Gastrocnemius medialis (tissue), 4 donors: ENCODE measurements at regions not wholly inside any gene's neighbourhood (a gene's known extent, or its start where the extent isn't known, plus 50 kb on each side); places are given as distances from the start of the nearest gene placed in this dataset.
A peak's percentile ranks its signal among the peaks of the same experiment; 100 is the strongest.
"Not testable (repeated sequence)": the region's sequence is repeated elsewhere in the genome, so short reads cannot be mapped to it uniquely, and the experiment has no call there.

Source experiments
- ATAC-seq, 2 donors: fragments of 150-250 bp; one replicate each; pipeline ENCODE4 v1.9.1; 2016
- DNase-seq, 2 donors: peaks; one replicate each; pipeline ENCODE4 v3.0.0-alpha.2; 2019
- H3K27ac ChIP-seq, 4 donors: fragments of 200-600 bp; sonication (generic); 1 replicate in 1 of 4; 2 replicates in 3 of 4; pipeline ENCODE4 v1.5.1; 2016 to 2018; ENCODE audit warnings: mild to moderate bottlenecking in 2 of 4, moderate library complexity in 1 of 4
- H3K27me3 ChIP-seq, 3 donors: fragments of 200-600 bp; sonication (generic) in 2 of 3; 1 replicate in 1 of 3; 2 replicates in 2 of 3; pipeline versions ENCODE4 v1.5.1 to v1.6.0; 2016 to 2019; ENCODE audit warnings: mild to moderate bottlenecking in 1 of 3, moderate library complexity in 1 of 3
- H3K36me3 ChIP-seq, 2 donors: fragments of 200-600 bp; sonication (generic) in 1 of 2; one replicate each; pipeline ENCODE4 v1.5.1; 2017 to 2018
- H3K4me1 ChIP-seq, 2 donors: fragments of 200-600 bp; sonication (generic) in 1 of 2; one replicate each; pipeline ENCODE4 v1.5.1; 2016 to 2017; ENCODE audit warnings: mild to moderate bottlenecking in 2 of 2
- H3K4me3 ChIP-seq, 4 donors: fragments of 200-600 bp; sonication (generic) in 3 of 4; 1 replicate in 1 of 4; 2 replicates in 3 of 4; pipeline ENCODE4 v1.5.1; 2016 to 2019; ENCODE audit warnings: mild to moderate bottlenecking in 2 of 4
- H3K9me3 ChIP-seq, 3 donors: fragments of 200-600 bp; sonication (generic) in 2 of 3; 1 replicate in 1 of 3; 2 replicates in 2 of 3; pipeline ENCODE4 v1.5.1; 2016 to 2019
- POLR2A ChIP-seq, 2 donors: fragments of 450-650 bp; IDR thresholded peaks; one replicate each; pipeline ENCODE4 v1.6.1; 2017; ENCODE audit warnings: antibody characterized with exemption in 2 of 2, mild to moderate bottlenecking in 2 of 2, moderate library complexity in 2 of 2
- in situ Hi-C, 4 donors: fragments of 200-750 bp; cut with MboI; loops; one replicate each; pipeline versions ENCODE4 v1.15.0 to v1.8.0; 2017; ENCODE audit warnings: low sequenced_read_pairs in 4 of 4
- intact Hi-C: fragments of 100-400 bp; cut with DNase I; formaldehyde crosslinking; loops from one replicate; pipeline ENCODE4 v1.15.1; 2023; ENCODE audit warnings: low total_unique reads
- TF ChIP-seq, protein P1 (sequence below), 5 experiments: fragments of 450-650 bp in 3 of 5; fragments of 200-600 bp in 2 of 5; sonication (generic) in 2 of 5; IDR thresholded peaks in 4 of 5; conservative IDR thresholded peaks in 1 of 5; 1 replicate in 4 of 5; 2 replicates in 1 of 5; pipeline ENCODE4 v1.5.1; 2016 to 2019; ENCODE audit warnings: antibody characterized with exemption in 5 of 5, mild to moderate bottlenecking in 3 of 5, moderate library complexity in 3 of 5

DNA sequence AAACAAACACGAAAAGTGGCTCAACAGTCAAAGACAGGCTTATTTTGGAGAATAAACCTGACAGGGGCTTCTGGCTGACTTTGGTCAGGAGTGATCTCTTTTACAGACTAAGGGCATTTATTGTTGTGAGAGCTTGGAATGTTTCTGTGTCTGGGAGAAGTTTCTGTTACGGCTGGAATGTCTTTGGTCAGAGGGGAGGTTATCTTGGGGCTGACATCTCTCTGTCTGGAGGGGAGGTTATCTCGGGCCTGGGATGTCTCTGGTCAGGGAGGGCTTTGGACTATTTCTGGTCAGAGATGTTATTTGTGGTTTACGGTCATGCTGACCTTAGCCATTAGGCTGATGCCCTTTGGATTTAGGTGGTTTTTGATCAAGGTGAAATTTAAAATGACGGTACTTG is 345.5 kb upstream of the FSIP2 start:
- ATAC-seq, result no peak
- DNase-seq, result no peak
- in situ Hi-C loops (no loop called here), intact Hi-C loops (no loop called here)
- no peaks in the 10 kb centered on the region for H3K27me3 ChIP-seq
- no peak overlapping the region for H3K27ac ChIP-seq
- no peaks in the 10 kb centered on the region for H3K9me3 ChIP-seq
- H3K36me3 ChIP-seq, result no peaks in the 10 kb centered on the region
- H3K4me1 ChIP-seq, result no peaks in the 10 kb centered on the region
- TF ChIP-seq, protein P1, sequence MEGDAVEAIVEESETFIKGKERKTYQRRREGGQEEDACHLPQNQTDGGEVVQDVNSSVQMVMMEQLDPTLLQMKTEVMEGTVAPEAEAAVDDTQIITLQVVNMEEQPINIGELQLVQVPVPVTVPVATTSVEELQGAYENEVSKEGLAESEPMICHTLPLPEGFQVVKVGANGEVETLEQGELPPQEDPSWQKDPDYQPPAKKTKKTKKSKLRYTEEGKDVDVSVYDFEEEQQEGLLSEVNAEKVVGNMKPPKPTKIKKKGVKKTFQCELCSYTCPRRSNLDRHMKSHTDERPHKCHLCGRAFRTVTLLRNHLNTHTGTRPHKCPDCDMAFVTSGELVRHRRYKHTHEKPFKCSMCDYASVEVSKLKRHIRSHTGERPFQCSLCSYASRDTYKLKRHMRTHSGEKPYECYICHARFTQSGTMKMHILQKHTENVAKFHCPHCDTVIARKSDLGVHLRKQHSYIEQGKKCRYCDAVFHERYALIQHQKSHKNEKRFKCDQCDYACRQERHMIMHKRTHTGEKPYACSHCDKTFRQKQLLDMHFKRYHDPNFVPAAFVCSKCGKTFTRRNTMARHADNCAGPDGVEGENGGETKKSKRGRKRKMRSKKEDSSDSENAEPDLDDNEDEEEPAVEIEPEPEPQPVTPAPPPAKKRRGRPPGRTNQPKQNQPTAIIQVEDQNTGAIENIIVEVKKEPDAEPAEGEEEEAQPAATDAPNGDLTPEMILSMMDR (IDR thresholded peaks at IDR 0.05 in 4 of 5, conservative IDR thresholded peaks at IDR 0.05 in 1 of 5), result no peak
- TF ChIP-seq POLR2A (IDR thresholded peaks at IDR 0.05), result no peak
- no peak overlapping the region for H3K4me3 ChIP-seq

DNA sequence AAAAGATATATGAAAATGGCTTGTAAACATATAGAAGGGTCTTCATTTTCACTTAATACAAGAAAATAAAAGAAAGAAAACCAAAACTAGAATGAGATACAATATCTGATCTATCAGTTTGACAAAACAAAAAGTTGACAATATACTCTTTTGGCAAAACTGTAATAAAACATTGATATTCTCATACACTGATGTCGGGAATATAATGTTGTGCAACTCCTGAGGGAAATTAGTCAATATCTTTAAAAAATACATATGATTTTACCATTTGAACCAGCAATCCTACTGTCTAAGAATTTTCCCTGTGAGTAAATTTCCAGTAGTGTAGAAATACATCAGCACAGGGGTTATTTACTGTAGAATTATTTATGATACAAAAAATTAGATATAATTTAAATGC is 336.1 kb upstream of the FSIP2 start:
- H3K4me3 ChIP-seq, result no peak overlapping the region
- TF ChIP-seq, protein P1 (IDR thresholded peaks at IDR 0.05 in 4 of 5, conservative IDR thresholded peaks at IDR 0.05 in 1 of 5), result no peak
- TF ChIP-seq POLR2A (IDR thresholded peaks at IDR 0.05), result no peak
- ATAC-seq (no peak), DNase-seq (no peak)
- in situ Hi-C loops, result no loop called here
- H3K9me3 ChIP-seq, result peaks cover 0 to 5% (median 0%) of the 10 kb centered on the region in 3 donors
- H3K27ac ChIP-seq, result no peak overlapping the region
- H3K4me1 ChIP-seq, result no peaks in the 10 kb centered on the region
- H3K36me3 ChIP-seq, result no peaks in the 10 kb centered on the region
- no peaks in the 10 kb centered on the region for H3K27me3 ChIP-seq
- intact Hi-C loops, result no loop called here

DNA sequence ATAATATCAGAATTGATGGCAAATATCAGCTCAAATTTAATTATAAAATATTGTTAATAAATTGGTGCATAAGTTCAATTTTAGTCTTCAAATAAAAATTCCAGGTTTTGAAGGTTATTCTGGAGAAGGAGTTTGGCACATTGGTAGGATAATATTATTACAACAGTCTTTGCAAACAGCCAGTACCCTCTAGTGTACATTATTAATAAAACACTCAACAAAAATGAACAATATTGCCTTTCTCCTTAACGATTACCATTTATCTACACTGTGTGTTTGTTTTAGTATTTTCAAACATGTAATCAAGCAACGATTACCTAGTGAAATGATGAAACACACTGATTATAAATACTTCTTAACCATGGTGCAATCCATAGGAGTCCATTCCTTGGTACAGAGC is 334.0 kb upstream of the FSIP2 start:
- DNase-seq, result no peak

DNA sequence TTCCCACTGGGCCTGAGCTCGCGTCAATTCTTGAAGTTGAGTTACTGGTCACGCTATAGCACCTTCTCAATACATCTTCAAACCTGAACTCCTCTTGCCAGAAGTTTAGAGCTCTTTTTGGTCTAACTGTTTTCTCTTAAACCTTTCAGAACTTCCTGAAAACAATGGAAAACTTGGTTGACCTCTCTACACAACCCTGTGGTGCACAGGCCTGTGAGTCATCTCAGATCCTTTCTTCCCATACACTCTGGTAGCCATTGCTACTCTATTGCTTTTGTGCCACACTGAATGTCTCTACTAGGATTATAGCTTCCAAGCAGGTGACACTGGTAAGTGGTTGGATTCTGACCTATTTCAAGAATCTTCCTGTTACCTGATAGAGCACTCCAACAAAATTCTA is 321.5 kb upstream of the FSIP2 start:
- Histone ChIP-seq H3K9me3 (no peaks in the 10 kb centered on the region), H3K4me3 (no peak overlapping the region), H3K27ac (no peak overlapping the region), H3K4me1 (no peaks in the 10 kb centered on the region), H3K36me3 (no peaks in the 10 kb centered on the region), H3K27me3 (no peaks in the 10 kb centered on the region)
- TF ChIP-seq, protein P1 (IDR thresholded peaks at IDR 0.05 in 4 of 5, conservative IDR thresholded peaks at IDR 0.05 in 1 of 5), result no peak
- TF ChIP-seq POLR2A (IDR thresholded peaks at IDR 0.05), result no peak
- no peak for DNase-seq
- ATAC-seq, result no peak
- intact Hi-C loops (no loop called here), in situ Hi-C loops (no loop called here)

More for the DNA sequence above, 334.0 kb upstream of the FSIP2 start:
- intact Hi-C loops, result no loop called here
- H3K4me3 ChIP-seq, result no peak overlapping the region
- in situ Hi-C loops, result no loop called here
- no peaks in the 10 kb centered on the region for H3K36me3 ChIP-seq
- ATAC-seq, result no peak
- no peaks in the 10 kb centered on the region for H3K4me1 ChIP-seq
- no peak for TF ChIP-seq POLR2A (IDR thresholded peaks at IDR 0.05)
- TF ChIP-seq, protein P1 (IDR thresholded peaks at IDR 0.05 in 4 of 5, conservative IDR thresholded peaks at IDR 0.05 in 1 of 5), result no peak
- no peaks in the 10 kb centered on the region for H3K9me3 ChIP-seq
- no peak overlapping the region for H3K27ac ChIP-seq
- H3K27me3 ChIP-seq, result no peaks in the 10 kb centered on the region

DNA sequence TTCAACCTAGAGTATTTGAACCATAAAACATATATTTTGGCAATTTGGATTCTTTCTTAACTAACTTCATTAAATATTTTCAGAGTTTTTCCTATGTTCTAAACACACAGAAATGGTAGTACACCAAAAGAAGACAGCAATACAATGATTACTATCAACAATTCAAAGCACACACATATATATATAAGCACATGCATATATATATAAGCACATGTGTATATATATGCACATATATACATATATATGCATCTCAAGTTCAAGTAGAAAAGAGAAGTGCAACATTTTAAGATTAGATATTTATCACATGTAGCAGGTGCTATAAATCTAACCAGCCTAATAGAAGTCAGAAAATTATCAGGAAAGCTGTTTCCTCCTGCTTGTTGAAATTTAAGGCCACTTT is 320.9 kb upstream of the FSIP2 start:
- H3K27ac ChIP-seq, result no peak overlapping the region
- in situ Hi-C loops, result no loop called here
- intact Hi-C loops, result no loop called here
- DNase-seq, result no peak
- H3K36me3 ChIP-seq, result no peaks in the 10 kb centered on the region
- TF ChIP-seq, protein P1 (IDR thresholded peaks at IDR 0.05 in 4 of 5, conservative IDR thresholded peaks at IDR 0.05 in 1 of 5), result no peak
- TF ChIP-seq POLR2A (IDR thresholded peaks at IDR 0.05), result no peak
- no peak overlapping the region for H3K4me3 ChIP-seq
- ATAC-seq, result no peak
- H3K9me3 ChIP-seq, result no peaks in the 10 kb centered on the region
- H3K27me3 ChIP-seq, result no peaks in the 10 kb centered on the region
- H3K4me1 ChIP-seq, result no peaks in the 10 kb centered on the region

DNA sequence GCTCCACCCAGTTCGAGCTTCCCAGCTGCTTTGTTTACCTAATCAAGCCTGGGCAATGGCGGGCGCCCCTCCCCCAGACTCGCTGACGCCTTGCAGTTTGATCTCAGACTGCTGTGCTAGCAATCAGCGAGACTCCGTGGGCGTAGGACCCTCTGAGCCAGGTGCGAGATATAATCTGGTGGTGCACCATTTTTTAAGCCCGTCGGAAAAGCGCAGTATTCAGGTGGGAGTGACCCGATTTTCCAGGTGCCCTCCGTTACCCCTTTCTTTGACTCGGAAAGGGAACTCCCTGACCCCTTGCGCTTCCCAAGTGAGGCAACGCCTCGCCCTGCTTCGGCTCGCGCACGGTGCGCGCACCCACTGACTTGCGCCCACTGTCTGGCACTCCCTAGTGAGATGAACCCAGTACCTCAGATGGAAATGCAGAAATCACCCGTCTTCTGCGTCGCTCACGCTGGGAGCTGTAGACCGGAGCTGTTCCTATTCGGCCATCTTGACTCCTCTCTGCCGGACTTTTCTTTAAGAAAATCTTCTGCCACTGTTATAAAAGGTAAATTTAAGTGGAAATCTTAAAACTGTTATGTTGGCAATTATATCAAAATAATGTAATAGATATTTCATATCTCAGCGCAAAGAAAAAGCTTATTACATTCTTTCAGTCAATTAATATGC is 313.5 kb upstream of the FSIP2 start:
- ATAC-seq, in situ Hi-C loops, H3K36me3 ChIP-seq, H3K4me1 ChIP-seq, H3K27me3 ChIP-seq, intact Hi-C loops, H3K9me3 ChIP-seq: not testable (repeated sequence)
- H3K4me3 ChIP-seq, result peak overlapping the region in 2 of 4 donors; percentile 25 to 26
- peak overlapping the region in 1 of 4 donors; percentile 57 for H3K27ac ChIP-seq
- DNase-seq, result peak in 1 of 2 donors; percentile 14
